GM19324 (cell line): ENCODE measurements at regions not wholly inside any gene's neighbourhood (a gene's known extent, or its start where the extent isn't known, plus 50 kb on each side); places are given as distances from the start of the nearest gene placed in this dataset.

Experiments
- ATAC-seq: cut with Tn5 transposase; IDR thresholded peaks from one replicate; pipeline ENCODE4 v1.9.1; 2021; ENCODE audit warnings: mild to moderate bottlenecking, moderate library complexity; ENCODE audit not compliant: unreplicated experiment, low FRiP score

DNA sequence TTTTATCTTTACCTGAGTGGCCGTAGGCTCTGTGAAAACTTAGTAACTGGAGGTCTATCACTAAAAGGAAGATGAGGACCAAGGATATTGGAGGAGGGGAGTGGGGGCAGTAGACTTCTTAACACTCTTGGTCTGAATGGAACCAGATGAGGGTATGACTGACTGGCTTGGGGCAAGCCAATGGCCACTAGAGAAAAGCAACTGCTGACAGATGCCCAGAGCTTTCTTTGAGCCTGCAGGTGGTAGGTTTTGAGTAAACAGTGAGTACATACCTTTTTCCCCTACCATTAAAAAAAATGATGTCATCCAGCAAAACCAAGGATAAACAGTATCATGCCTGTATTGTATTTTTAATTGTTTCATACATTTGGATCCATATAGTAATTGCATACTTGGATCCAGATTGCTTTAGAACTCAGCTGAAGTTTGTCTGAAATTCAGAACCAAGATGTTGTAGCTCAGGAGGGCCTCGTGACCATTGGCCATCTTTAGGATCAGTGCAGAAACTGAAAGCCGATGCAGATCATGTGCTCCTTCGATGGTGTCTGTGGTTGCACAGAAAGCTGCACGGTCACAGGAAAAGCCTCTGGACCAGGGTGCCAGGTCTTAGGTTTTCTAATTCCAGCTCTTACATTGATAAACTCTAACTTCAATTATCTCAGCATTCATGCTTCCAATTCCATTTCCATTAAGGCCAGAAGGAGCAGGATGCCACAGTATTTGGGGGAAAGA, 131.0 kb downstream of the PDGFRA start:
- ATAC-seq: no peak

DNA sequence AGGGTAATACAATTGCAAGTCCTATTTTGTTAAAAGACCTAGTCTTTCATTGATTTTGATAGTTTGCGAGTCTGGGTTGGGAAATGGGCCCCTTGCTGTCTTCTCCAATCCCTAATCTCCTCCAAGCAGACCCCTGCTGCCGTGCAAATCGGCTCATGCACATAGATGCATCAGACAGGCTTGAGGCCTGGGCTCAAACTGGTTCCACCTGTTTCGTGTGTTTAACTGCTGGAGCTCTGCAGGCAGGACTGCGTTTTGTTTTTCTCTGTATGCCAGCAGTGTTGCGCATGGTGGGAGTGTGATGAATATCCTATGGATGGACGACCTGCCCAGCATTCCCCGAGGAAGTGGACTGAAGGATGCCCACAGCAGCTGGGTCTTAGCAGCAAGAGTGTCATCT, 133.9 kb downstream of the PDGFRA start:
- ATAC-seq: no peak

DNA sequence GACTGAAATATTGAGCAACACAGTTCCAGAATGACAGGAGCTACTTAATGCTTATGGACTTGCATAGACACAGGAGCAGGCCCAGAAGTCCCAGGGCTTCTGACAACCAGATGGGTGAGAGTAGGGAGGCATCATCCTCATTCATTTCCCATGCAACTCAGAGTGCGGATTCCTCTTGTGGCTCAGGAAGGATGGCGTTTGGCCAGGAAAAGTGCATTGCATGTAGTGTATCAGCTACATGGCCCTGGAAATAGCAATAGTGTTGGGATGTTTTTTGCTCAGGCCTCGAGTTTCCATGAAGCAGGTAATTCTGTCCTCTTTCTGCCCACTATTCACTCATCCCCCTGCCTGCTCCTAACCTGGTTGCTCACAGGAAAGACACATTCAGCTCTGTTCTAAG, 136.6 kb downstream of the PDGFRA start:
- no peak for ATAC-seq

GRCh38 chr4:54367059-54367458, 138.0 kb downstream of the PDGFRA start:
- no peak for ATAC-seq

DNA sequence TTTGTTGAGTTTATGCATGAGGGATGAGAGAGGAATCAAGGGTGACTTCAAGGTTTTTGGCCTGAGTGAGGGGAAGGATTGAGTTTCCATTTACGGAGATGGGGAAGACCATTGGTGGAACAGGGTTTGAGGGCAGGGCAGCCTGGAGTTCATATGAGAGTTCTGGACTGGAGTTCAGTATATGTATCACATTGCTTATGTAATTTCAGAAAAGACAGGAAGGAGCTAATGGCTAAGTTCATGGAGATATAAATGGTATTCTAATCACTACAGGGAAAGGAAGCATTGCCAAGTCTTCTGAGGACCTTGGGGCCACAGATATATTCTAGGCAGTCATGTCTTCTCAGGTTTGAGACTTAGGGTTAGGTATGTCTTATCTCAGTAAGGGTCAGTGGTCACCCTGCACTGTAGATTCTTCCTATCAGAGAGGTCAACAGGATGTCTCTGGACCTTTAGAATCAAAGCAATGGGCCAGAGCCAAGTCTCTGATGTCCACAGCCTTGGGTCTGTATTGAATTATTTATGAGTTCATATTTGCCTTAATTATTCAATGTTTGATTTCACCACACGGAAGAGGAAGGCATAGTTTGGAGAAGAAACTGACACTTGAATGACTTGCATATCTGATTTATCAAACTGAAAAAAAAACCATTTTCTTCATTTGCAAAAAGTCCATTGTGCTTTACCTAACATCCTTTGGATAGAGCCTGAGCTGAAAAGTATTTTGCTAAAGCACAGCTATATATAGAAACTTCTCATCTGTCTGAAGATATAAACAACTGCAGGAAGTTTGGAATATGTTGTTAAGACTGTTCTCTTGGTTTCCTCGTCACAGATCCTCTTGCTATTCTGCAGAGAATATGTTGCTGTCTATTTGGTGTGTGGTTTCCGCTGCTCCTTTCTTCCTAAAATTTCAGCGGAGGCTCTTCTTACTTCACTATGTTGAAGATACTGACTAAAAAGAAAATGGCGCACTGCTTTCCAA, 139.5 kb downstream of the PDGFRA start:
- no peak for ATAC-seq

DNA sequence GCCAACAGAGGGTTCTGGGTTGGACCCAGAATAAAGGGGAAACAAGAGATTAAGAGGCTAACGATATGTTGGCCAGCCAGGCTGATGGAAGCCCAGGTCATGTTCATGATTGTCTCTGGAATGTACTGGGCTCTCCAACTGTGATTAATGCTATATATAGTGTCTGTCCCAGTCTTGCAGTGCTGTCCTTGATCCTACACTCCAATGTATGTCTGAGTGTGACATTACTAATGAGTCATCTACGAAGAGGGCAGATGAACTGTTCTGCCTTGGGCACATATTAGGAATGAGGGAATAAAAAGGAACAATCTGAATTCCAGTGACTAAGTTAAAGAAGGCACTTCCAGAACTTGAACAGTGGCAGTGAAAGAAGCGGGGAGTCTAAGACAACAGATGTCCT, 142.1 kb downstream of the PDGFRA start:
- ATAC-seq: no peak

DNA sequence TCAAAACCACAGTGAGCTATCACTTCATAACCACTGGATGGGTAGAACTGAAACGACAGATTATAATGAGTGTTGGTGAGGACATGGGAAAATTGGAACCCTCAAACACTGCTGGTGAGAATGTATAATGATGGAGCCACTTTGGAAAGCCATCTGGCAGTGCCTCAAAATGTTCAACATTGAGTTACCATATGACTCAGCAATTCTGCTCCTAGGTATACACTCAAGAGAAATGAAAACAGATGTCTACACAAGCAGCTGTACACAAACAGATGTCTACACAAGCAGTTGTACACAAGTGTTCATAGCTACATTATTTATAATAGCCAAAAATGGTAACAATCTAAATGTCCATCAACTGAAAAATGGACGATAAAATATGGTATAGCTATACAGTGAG, 143.9 kb downstream of the PDGFRA start:
- no peak for ATAC-seq

DNA sequence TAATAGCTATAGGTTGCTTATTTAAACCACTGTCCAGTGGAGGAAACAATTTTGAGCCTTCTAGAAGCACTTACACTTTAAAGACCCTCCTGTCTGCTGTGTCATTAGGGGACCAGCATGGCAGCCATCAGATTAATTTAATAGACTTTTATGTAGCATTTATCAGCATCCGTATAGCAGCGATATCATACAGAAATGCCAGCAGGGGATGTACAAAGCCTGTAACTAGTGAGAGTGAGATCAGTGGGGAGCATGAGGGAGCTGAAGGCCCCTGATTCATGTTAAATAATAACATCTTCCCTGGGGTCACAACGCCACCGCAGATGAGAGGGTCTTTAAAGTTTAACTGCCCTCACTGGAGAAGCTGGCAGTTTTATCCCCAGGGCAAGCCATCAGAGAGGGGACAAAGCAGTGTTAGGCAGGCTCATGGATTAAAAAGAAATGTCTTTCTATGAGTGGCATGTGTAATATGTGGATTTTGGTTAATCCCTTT, 144.7 kb downstream of the PDGFRA start:
- ATAC-seq: no peak

GRCh38 chr4:54378461-54378860, 149.4 kb downstream of the PDGFRA start:
- ATAC-seq: no peak

DNA sequence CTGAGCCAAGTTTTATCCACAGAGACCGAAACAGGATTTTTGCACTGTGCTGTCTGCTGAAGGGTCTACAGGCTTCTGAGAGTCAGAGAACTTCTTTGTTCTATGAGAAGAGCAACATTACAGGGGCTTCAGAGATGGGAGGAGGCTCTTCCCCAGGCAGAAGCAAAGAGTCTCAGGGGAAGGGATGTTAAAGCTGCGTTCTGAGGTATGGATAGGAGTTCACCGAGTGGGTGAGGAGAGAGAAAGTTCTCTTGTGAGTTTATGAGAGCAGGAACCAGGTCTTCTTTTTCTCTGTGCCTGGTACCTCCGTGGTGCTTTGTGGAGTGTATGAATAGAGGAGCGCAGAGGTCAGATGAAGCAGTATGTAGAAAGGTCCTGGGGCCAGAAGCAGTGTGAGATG, 155.1 kb downstream of the PDGFRA start:
- no peak for ATAC-seq

DNA sequence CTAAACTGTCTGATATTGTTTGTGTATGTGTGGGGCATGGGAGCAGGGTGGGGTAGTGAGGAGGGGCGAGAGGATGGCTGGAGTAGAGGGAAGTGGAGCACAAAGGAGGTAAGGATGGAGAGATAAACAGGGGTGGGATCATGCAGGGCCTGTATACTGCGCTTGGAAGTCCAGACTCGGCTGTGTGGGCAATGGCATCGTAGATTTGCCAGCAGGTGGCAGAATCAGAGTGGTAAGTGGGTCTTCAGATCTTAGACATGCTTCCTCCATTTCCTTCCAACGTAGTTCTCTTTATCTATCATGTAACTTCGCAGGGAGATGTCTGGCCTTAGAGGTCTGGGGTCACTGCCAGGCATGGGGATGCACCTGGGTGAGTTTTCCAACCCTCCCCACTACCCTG, 155.5 kb downstream of the PDGFRA start:
- ATAC-seq: no peak

DNA sequence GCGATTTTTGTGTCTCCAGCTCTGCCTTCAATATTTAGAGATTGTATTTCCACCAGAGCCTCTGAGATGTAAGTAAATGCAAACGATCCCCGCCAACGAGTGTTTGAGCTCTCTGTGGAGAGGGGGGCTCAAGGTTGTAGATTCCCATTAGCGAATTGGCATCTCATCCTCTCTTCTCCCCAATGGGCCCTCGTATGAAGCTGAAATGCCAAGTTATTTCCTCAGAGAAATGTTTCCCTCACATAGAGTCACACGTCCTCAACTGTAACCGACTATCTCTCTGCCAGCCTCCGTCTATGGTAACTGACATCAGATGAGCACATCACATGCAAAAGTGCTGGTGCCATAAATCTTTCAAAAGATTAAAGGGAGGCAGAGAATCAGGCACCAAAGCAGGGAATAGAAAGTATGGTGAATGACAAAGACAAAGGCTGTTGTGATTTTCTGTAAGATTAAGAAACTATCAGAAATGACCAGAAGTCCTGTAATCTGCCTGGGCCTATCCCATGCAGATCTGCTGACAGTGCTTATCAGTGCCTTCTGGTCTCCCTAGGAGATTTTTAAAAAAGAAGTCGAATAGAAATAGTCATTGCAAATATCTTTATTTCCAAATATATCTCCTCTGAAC, 157.1 kb downstream of the PDGFRA start:
- ATAC-seq: no peak

DNA sequence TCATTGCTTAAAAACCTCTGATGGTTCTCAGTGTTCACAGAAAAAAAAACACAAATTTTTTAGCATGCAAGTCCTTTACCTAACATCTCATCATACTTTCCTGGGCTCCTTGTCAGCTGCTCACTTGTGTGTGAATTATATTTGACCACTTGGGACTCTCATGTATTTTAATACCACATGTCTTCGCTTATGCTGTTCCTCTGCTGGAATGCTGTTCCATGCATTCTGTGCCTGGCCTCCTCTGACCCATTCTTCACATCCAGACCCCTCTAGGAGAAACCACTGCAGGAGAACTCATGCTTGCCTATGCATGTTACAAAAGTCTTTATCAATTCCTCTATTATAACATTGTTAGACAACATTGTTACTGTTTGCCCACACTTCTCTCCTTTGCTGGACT, 157.6 kb downstream of the PDGFRA start:
- ATAC-seq: no peak

DNA sequence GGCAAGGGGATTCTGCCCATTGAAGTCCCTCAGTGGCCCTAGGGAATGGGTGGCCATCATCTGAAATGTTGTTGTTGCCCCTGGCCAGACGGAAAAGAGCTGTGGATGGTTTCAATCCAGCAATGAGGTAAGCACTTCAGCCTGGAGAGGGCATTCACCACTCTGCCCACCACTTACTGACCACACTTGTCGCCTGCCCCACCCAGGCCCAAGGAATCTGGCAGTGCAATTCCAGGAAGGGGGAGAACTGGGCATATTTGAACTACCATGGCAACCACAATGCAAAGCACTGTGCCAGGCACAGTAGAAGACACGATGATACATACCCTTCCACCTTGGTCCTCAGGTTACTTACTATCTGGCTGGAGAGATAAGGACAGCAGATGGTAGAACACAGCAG, 161.6 kb downstream of the PDGFRA start:
- no peak for ATAC-seq

DNA sequence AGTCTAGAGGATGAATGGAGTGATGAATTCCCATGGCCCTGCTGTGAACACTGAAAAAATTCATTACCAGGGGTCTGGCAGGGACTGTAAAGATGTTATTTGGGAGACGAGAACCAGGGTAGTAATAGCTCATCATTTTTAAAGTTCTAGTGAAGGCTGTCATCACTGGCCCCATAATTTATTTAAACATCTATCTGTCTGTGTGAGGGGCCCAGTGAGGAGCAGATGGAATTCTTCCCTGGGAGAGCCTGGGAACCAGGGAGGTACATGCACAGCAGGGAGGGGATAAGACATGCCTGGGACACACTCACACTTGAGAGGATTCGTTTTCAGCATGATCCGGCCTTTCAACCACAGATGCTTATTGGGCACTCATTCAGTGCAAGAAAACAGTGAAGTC, 162.0 kb downstream of the PDGFRA start:
- no peak for ATAC-seq

DNA sequence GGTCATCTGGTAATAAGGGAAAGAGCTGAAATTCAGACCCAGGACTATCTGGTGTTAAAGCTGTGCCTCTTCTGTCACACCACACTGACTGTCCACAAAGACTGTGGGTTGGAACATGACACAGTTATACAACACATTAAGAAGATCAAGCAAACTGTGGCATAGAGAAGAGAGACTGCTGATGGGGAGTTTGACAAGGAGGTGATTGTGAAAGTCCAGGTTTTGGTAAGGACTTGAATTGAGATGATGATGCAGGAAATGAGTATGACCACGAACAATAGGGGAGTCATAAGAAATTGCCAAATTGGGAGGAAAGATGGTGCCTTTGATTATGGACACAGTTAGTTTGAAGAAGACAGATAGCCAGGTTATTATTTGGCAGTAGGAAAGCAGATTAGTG, 163.4 kb downstream of the PDGFRA start:
- ATAC-seq: no peak

GRCh38 chr4:54393243-54393642, 164.2 kb downstream of the PDGFRA start:
- ATAC-seq: no peak

DNA sequence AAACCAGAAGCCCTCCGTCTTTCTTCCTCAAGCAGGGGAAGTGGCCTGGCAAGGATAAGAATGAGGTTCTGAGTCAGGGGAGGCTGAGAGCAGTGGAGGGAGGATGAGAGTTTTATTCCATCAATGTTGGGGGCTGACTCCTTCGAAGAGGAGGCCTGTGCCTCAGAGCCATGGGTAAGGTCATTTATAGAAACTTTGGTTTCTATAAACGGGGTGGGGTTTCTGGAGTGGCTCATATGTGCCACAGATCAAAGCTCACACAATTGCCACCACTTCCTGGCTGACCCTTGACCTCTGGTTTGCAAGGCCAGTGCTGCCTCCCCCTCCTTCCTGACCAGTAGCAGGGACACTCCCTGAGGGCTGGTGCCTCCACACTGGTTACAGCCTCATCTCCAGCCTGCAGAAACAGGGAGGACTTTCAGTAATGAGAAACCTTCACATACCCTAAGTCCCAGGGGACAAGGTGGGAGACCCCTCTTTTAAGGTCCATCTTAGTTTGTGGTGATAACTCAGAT, 166.0 kb downstream of the PDGFRA start:
- ATAC-seq: no peak

- no peak for ATAC-seq
Measured at GRCh38 chr4:54400188-54400587, 171.1 kb downstream of the PDGFRA start.

- no peak for ATAC-seq
Measured at GRCh38 chr4:54400802-54401201, 171.7 kb downstream of the PDGFRA start.
